Esophagus mucosa (tissue), 1 donor: ENCODE measurements at regions not wholly inside any gene's neighbourhood (a gene's known extent, or its start where the extent isn't known, plus 50 kb on each side); places are given as distances from the start of the nearest gene placed in this dataset.

ENCODE experiments used
- ATAC-seq: fragments of 200-7000 bp; cut with Tn5 transposase; one replicate; pipeline ENCODE4 v1.9.1; 2020
- donor health status: DM: yes; HTN: yes; CAD: no.

- ATAC-seq, result peak; percentile 72
Measured at GRCh38 chr6:166106076-166106686, 61.5 kb downstream of the TBXT start.

DNA sequence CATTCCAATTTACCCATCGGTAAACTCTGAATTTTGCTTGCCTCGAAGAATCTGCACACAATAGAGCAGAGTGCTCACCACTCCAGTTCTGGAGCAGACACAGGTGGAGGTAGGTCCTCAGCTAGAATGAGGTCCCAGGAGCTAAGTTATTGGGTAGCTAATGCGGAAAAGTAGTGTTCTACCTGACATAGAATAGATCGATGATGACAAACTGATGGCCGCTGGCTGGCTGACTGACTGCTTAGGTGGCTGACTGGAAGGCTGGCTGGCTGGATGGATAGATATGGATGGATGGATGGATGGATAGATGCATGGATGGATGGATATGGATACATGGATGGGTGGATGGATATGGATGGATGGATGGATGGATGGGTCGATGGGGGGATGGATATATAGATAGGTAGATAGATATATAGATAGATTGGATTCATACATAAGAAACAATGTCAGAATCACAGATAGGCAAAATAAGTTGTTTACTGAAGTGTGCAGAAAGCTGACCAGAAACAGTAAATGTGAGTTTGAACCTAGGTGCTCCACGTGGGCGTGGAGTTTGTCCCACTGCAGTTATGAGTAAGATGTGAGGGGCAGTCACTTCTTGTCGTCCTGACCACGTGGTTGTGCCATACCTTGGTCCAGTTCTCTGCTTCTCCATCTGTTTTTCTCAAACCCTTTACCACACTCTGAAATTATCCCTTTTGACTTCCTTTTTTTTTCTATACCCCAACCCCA lies 62.1 kb downstream of the TBXT start:
- ATAC-seq, result no peak

DNA sequence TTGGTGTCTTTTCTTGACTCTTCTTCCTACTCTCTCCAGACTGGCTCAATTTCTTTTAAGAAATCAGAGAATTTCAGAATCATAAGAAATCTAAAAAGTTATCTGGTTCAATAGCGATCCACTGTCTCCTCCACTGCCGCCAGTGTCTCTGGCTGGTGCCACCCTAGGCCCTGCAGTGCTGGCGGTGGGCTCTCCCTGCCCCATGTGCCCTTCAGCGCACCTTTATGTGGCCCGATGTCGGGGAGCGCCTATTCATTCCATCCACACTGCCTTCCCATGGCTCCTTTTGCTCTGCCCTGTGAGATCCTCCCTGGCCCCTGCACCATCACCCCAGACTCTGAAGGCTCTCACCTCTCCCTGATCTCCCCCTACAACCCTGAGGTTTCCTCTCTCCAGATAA lies 62.8 kb downstream of the TBXT start:
- no peak for ATAC-seq

DNA sequence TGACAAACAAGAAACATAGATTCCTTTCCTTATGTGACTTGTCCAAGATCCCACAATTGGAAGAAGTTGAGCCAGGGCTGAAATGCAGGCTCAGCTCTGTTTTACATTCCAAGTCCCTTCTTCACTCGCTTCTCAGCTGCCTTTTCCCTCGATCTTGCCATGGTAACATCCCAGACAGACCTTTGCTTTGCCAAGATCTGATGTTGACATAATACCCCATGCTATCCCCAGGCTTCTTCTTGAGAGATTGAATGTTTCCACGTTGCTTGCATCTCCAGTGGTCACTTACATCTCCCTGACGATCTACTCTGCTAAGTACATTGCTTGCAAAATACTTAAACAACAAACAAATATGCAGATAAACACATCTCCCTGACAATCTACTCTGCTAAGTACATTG lies 63.5 kb downstream of the TBXT start:
- ATAC-seq, result no peak

DNA sequence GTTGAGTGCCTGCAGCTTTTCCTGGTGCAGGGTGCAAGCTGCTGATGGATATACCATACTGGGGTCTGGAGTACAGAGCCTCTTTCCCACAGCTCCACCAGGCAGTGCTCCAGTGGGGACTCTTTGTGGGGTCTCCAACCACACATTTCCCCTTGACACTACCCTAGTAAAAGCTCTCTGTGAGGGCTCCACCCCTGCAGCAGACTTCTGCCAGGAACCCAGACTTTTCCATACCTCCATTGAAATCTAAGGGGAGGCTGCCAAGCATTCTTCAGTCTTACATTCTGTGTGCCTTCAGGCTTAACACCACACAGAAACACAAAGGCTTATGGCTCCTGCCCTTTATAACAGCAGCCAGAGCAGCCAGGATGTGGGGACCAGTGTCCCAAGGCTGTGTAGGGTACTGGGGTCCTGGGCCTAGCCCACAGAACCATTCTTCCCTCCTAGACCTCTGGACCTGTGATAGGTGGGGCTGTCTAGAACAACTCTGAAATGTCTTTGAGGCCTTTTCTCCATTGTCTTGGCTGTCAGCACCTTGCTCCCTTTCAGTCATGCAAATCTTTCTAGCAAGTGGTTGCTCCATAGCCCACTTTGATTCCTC lies 65.7 kb downstream of the TBXT start:
- no peak for ATAC-seq

GRCh38 chr6:166097914-166098522 lies 69.6 kb downstream of the TBXT start:
- ATAC-seq, result no peak

GRCh38 chr6:166087852-166088251 lies 79.8 kb downstream of the TBXT start:
- no peak for ATAC-seq

DNA sequence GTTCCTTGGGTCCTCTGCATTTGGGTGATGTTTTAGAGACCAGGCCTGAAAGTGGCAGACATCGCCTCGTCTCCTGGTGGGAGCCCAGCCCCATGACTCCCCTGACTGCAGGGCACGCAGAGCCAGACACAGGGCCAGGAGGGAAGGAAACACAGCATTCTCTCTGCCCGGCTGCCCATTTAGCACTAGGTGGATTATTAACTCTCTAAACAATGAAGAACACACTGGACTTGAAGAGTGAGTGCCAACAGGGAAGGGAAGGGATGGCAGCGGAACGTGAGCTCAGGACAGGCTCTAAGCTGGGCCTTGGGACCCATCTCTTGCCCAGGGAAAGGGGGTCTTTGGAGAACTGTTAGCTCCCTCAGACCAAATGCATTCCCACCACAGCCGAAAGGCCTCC lies 80.4 kb downstream of the TBXT start:
- no peak for ATAC-seq

DNA sequence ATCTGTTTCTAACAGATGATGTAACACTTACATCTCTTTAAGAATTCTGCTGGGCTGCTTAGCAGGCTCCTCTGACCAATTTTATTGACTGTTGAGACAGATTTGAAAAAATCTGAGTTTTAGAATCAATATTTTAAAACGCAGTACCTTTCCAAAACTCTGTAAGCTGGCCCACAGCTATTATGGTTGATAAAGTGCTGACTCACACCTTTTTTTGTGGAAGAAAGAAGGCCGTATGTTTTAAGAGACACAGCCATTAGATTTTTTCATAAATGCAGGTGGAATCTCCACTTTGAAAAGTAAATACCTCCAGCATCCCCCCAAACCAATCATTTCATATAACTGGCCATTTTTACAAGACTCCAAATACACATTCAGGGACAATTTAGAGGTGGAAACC lies 82.2 kb downstream of the TBXT start:
- no peak for ATAC-seq

DNA sequence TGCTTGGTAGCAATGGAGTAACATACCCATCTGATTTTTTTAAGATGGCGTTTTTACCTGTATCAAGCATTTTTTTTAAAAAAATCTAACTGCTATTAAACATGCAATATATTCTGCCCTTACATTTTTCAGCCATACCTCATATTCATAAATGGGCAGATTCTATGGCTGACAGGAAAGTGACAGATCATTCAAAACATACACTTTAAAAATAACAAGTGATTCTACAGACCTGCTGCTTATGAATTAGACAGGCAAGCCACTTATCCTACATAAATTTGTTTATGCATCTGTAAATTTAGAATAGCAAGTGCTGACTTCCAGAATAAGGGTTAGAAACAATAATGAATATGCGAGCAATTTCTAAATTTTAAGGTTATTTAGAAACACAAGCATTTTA lies 82.7 kb downstream of the TBXT start:
- no peak for ATAC-seq

DNA sequence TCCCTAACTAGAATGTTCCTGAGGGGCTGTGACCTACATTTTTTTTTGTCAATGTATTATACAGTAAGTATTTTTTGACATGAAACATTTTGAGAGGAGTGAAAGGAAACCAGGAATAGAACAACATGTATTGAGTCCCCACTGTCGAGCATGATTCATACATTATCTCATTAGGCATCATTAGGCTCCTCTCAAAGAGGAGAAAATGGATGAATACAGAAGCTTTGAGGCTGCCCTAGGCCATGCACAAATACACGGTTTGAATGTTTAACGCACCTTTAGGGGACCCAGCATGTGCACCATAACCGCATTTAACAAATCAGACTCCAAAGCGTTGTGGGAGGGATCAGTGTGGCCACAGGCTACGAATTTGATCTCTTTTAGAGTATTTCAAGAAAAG lies 87.8 kb downstream of the TBXT start:
- ATAC-seq, result no peak

DNA sequence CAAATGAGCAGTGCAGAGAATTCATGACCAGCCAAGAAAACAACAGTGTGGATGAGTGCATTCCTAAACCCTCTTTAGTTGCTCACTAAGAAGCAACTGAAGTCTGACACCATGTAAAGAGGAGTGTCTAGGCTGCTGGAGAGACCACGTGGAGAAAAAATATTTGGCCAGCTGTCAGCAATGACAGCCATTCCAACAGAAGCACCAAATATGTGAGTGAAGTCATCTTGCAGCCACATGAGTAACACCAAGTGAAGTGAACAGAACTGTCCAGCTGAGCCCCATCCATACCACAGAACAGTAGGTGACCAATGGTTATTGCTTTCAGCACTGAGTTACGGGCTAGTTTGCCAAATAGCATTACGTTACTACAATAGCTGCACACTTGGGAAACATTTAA lies 89.4 kb downstream of the TBXT start:
- ATAC-seq, result no peak

DNA sequence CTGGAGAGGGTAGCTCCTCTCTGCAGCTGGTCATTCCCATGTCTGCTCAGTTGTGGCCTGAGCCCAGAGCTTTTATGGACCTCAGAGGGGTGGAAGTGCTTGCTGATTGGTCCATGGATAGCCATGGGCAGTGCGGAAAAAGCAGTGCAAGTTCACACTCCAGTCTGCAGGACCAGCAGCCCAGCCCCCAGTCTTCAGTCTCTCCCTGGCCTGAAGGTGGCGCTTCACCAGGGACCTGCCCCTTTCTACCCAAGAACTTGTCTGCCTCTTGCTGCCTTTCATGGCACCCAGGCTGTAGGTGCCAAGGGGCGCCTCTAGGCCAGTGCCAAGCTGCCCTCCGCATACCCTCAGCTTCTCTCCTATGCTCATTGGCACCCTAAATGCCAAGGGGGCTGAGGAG lies 91.0 kb downstream of the TBXT start:
- no peak for ATAC-seq

- ATAC-seq, result no peak
Measured at GRCh38 chr6:166075925-166076324, 91.7 kb downstream of the TBXT start.

DNA sequence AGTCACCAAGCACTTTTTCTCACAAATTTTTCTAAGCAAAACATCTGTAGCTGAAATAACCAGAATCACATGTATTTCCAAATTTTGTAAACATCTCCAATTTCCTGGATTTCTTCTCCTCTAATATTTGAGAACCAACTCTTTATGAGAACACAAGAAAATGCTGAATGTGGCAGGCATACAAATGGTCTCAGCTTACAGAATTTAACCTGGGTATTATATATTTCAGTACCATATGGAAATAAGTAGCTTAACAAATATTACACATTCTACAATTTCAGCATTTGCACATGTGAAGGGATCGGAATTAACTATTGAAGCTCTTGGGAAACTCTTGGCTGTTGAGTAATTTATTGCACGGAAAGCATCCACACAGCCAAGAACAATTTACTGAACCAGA lies 92.5 kb downstream of the TBXT start:
- no peak for ATAC-seq

DNA sequence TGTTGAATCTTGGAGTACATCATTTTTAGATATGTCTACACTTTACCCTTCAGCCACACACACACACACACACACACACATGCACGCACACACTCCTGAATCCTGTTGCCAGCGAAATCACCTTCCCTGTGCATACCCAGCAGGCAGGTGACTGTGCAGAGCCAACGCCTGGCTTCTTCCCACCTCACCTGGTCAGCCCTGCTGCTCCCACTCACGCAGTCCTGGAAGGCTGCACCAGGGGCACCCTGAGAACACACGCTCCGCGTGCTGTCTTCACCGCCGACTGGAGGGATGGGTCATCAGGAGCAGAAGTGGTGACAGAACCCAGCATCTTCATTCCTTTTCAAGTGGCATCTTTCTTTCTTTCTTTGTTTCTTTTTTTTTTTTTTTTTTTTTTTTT lies 94.6 kb downstream of the TBXT start:
- no peak for ATAC-seq

DNA sequence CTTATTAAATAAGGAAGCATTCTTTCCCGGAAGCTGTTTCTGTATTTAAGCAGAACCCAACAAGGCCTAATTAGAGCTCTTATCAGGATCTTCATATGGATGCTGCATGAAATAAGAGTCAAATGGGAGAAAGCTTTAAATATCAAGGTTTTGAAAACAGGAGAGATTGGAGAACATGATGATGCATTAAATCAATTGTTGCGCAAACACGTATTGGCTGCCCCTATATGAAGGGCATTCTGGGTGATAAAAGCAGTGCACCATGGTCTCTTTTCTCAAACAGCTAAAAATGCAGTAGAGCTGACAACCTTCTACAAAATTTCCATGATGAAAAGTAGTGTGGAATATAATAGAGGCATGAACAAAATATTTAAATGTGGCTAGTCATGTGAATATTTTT lies 98.9 kb downstream of the TBXT start:
- no peak for ATAC-seq

DNA sequence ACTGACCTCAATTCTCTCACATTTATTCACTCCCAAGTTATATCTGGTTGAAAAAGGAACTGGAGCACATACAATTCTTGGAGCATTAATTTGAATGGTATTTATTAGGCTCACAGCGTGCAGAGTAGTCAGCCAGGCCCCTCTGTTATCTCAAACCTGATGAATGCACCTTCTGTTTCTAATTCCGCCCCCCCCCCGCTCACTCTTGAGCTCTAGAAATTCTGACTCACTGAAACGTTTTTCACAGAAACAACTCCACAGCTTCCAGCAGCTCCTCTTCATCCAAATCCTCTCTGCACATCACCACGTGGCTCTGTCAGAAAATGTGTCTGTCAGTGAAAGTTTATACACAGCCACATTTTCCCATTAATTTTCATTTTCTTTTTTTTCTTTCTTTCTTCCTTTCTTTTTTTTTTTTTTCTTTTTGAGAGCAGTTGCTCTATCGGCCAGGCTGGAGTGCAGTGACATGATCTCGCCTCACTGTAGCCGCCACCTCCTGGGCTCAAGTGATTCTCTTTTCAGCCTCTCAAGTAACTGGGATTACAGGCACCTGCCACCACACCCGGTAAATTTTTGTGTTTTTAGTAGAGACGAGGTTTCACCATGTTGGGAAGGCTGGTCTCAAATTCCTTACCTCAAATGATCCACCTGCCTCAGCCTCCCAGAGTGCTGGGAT lies 109.4 kb downstream of the TBXT start:
- ATAC-seq, result no peak

DNA sequence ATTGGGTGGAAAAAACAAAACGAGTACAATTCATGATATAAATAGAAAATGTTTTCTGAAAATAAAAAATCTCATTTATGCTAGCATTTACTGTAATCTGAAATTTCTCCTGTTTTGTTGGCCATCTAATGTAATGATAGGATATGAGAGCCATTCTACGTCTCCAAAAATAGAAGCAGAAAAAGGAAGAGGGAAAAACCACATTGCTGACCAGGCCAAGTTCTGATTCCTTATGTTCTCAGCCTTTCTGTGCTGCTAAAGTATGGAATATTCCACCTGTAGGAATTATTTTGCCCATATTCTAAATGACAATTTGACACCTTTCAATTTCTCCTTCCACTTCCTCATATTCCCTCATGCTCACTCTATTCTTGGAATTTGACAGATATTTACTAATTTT lies 110.2 kb downstream of the TBXT start:
- ATAC-seq, result no peak

DNA sequence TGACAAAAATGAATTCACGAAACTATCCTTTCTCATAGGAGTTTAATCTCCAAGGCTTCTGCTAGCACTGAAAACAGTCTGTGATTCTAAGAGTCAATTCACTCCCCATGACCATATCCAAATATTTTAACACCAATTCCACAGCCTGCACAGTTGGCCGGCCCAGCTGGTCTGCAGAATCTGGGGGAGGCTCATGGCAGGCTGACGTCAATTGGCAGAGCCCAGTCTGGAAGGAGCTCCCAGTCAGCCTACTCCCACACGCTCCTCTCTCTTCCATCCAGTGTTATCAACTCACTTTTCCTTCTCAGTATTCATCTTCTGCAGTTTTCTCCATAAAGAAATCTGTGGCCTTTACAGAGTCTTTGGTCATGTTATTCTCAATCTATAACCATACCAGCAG lies 111.0 kb downstream of the TBXT start:
- no peak for ATAC-seq

- no peak for ATAC-seq
Measured at GRCh38 chr6:166055801-166056200, 111.8 kb downstream of the TBXT start.

DNA sequence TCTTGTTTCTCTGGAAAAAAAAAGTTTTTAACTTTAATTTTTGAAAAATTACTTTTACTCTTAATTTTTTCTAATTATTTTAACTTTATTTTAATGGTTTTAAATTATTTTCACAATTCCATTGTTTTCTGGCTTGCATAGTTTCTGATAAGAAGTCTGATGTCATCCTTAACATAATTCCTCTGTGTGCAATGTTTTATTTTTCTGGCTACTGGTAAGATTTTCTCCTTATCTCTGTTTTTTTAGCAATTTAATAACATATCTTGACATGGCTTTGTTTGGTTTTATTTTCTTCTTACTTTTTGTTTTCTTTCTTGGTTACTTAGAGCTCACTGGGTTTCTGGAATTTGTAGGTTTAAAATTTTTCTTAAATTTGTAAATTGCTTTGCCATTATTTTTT lies 114.8 kb downstream of the TBXT start:
- ATAC-seq, result no peak

DNA sequence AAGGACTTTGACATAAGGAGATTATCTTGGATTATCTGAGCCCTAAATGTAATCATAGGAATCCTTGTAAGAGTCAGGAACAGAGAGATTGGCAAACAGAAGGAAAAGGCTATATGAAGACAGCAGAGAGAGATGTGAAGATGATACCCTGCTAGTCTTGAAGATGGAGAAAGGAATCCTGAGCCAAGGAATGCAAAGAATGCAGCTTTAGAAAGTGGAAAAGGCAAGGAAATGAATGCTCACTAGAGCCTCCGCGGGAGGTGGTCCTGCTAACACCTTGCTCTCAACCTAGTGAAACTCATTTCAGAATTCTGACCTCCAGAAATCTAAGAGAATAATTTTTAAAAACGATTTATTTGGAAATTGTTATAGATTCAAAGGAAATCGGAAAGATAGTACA lies 117.1 kb downstream of the TBXT start:
- no peak for ATAC-seq
